ENCODE measurements at regions not wholly inside any gene's neighbourhood (a gene's known extent, or its start where the extent isn't known, plus 50 kb on each side); places are given as distances from the start of the nearest gene placed in this dataset.

GRCh38 chr20:61046721-61047351, 205.2 kb upstream of the CDH4 start (continued):
- TF ChIP-seq ZBTB11 (tag by site-specific recombination; conservative IDR thresholded peaks at IDR 0.05; ENCODE audit: low read depth) (no peak), ZNF248 (tag by site-specific recombination; IDR thresholded peaks at IDR 0.05) (no peak), ZNF19 (tag by site-specific recombination; IDR thresholded peaks at IDR 0.05; ENCODE audit: low read depth) (no peak), PATZ1 (tag by site-specific recombination; IDR thresholded peaks at IDR 0.05) (no peak), ZNF830 (tag by site-specific recombination; IDR thresholded peaks at IDR 0.05; ENCODE audit: low read depth) (no peak), ZNF785 (tag by site-specific recombination; IDR thresholded peaks at IDR 0.05) (no peak)

- H3K36me3 ChIP-seq (ENCODE audit: control insufficient read depth in 2 of 2, insufficient read depth in 1 of 2, low read length in 2 of 2): no peaks in the 10 kb centered on the region
- no peaks in the 10 kb centered on the region for H3K9me3 ChIP-seq (ENCODE audit: control insufficient read depth, insufficient read depth, low read depth, low read length)
- no peaks in the 10 kb centered on the region for H3K4me1 ChIP-seq (ENCODE audit: control insufficient read depth, insufficient read depth, low read length)
- CTCF ChIA-PET: no interaction called here
- no peak overlapping the region for H3K4me3 ChIP-seq (ENCODE audit: low read depth, low read length)
- POLR2A ChIA-PET: no interaction called here
- no peak for TF ChIP-seq ZNF433 (tag by site-specific recombination; IDR thresholded peaks at IDR 0.05; ENCODE audit: low read depth)
- TF ChIP-seq ZBTB6 (tag by site-specific recombination; IDR thresholded peaks at IDR 0.05): no peak
- no peak for TF ChIP-seq HOXC10 (CRISPR knock-in tag; IDR thresholded peaks at IDR 0.05)
- no peak for TF ChIP-seq SCRT1 (tag by site-specific recombination; IDR thresholded peaks at IDR 0.05; ENCODE audit: borderline replicate concordance)
- TF ChIP-seq ZNF660 (tag by site-specific recombination; IDR thresholded peaks at IDR 0.05): no peak
- TF ChIP-seq ZNF146 (tag by site-specific recombination; IDR thresholded peaks at IDR 0.05): no peak
- no peak for TF ChIP-seq SETDB1 (IDR thresholded peaks at IDR 0.05; ENCODE audit: insufficient read length, low read length)
- TF ChIP-seq ZSCAN5A (tag by site-specific recombination; IDR thresholded peaks at IDR 0.05): no peak
- no peak for TF ChIP-seq ZNF155 (tag by site-specific recombination; IDR thresholded peaks at IDR 0.05)
- no peak for TF ChIP-seq ZSCAN23 (tag by site-specific recombination; IDR thresholded peaks at IDR 0.05)
- TF ChIP-seq KLF10 (tag by site-specific recombination; IDR thresholded peaks at IDR 0.05): no peak
- no peak for TF ChIP-seq ZNF112 (tag by site-specific recombination; IDR thresholded peaks at IDR 0.05)
- no peak for TF ChIP-seq ZNF416 (tag by site-specific recombination; IDR thresholded peaks at IDR 0.05)
- TF ChIP-seq ZNF423 (tag by site-specific recombination; IDR thresholded peaks at IDR 0.05): no peak
- TF ChIP-seq ZSCAN16 (tag by site-specific recombination; IDR thresholded peaks at IDR 0.05): no peak
- no peak for TF ChIP-seq ZNF19 (tag by site-specific recombination; IDR thresholded peaks at IDR 0.05; ENCODE audit: low read depth)
- no peak for TF ChIP-seq WT1 (tag by site-specific recombination; IDR thresholded peaks at IDR 0.05)
- TF ChIP-seq CTCF (tag by site-specific recombination; IDR thresholded peaks at IDR 0.05): no peak
- no peak overlapping the region for H3K27ac ChIP-seq (ENCODE audit: extremely low read depth, low read depth, low read length)
These were observed 204.5 kb upstream of the CDH4 start for GRCh38 chr20:61047515-61047914.

Measured in HEK293 (cell line).